ENCODE measurements at regions not wholly inside any gene's neighbourhood (a gene's known extent, or its start where the extent isn't known, plus 50 kb on each side); places are given as distances from the start of the nearest gene placed in this dataset.

DNA sequence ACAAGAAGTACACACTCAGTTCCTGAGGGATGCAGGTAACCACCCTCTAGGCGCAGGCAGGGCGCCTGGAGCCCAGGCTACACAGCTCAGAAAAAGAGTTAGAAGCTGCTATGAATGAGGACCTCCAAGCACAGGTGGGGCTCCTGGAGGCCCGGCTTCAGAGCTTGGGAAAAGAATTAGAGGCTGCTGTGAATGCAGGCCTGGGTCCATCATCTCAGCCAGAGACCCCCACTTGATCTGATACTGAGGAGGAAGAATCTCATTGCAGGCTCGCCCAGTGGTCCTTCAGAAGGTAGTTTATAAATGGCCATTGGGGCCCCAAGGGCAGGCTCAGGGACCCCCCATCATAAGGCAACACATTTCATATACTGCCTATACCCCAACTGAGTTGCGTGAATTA lies 556.4 kb downstream of the SLC6A15 start:
- TF ChIP-seq, protein P1, sequence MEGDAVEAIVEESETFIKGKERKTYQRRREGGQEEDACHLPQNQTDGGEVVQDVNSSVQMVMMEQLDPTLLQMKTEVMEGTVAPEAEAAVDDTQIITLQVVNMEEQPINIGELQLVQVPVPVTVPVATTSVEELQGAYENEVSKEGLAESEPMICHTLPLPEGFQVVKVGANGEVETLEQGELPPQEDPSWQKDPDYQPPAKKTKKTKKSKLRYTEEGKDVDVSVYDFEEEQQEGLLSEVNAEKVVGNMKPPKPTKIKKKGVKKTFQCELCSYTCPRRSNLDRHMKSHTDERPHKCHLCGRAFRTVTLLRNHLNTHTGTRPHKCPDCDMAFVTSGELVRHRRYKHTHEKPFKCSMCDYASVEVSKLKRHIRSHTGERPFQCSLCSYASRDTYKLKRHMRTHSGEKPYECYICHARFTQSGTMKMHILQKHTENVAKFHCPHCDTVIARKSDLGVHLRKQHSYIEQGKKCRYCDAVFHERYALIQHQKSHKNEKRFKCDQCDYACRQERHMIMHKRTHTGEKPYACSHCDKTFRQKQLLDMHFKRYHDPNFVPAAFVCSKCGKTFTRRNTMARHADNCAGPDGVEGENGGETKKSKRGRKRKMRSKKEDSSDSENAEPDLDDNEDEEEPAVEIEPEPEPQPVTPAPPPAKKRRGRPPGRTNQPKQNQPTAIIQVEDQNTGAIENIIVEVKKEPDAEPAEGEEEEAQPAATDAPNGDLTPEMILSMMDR (conservative IDR thresholded peaks at IDR 0.05; ENCODE audit: low read depth, low read length): no peak
- TF ChIP-seq MXI1 (IDR thresholded peaks at IDR 0.05; ENCODE audit: borderline replicate concordance, low read depth, low read length) (no peak), RFX5 (IDR thresholded peaks at IDR 0.05; ENCODE audit: low read depth, low read length) (no peak)

Data from IMR-90 (cell line).